Panc1 (cell line): ENCODE measurements at regions not wholly inside any gene's neighbourhood (a gene's known extent, or its start where the extent isn't known, plus 50 kb on each side); places are given as distances from the start of the nearest gene placed in this dataset.

Experiments used
- POLR2AphosphoS5 ChIP-seq: IDR thresholded peaks from 2 replicates; pipeline ENCODE4 v1.6.1; 2012; ENCODE audit warnings: mild to moderate bottlenecking, low read depth, low read length, moderate library complexity
- SIN3A ChIP-seq: IDR thresholded peaks from 2 replicates; pipeline ENCODE4 v1.6.1; 2012; ENCODE audit warnings: low read depth, mild to moderate bottlenecking, low read length, moderate library complexity, borderline replicate concordance; ENCODE audit not compliant: insufficient read depth
- TF ChIP-seq, protein P1 (sequence below): fragments of 450-650 bp; IDR thresholded peaks from 2 replicates; pipeline ENCODE4 v1.5.1; 2017; ENCODE audit warnings: mild to moderate bottlenecking
- TF ChIP-seq, protein P2 (sequence below), 2 experiments: IDR thresholded peaks; 2 replicates each; pipeline ENCODE4 v1.6.1; 2011 to 2012; ENCODE audit warnings: low read depth in 2 of 2, control low read depth in 1 of 2, low read length in 1 of 2, mild to moderate bottlenecking in 1 of 2, moderate library complexity in 1 of 2; ENCODE audit not compliant: insufficient read depth in 1 of 2

DNA sequence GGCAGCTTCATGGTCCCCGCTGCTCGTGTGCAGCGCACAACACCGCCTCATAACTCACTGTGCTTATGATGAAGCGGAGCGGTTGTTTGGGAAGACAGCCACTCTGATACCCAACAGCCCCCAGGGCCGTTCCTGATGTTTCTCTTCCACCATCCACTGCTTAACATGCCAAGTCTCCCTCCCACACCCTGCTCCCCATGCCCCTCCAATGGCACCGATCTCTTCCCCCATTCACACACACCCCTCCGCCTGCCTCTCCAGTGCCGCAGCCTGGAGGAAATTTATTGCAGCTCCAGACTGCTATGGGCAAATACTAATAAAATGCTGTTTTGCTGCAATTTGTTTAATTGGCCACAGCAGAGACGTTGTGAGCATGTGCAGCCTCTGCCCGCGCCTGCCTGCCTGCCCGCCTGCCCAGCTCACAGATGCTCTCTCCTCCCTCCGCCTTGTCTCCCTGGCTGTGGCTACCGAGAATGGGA is 80.3 kb upstream of the LHX1 start:
- TF ChIP-seq POLR2AphosphoS5 = no peak
- TF ChIP-seq, protein P1, sequence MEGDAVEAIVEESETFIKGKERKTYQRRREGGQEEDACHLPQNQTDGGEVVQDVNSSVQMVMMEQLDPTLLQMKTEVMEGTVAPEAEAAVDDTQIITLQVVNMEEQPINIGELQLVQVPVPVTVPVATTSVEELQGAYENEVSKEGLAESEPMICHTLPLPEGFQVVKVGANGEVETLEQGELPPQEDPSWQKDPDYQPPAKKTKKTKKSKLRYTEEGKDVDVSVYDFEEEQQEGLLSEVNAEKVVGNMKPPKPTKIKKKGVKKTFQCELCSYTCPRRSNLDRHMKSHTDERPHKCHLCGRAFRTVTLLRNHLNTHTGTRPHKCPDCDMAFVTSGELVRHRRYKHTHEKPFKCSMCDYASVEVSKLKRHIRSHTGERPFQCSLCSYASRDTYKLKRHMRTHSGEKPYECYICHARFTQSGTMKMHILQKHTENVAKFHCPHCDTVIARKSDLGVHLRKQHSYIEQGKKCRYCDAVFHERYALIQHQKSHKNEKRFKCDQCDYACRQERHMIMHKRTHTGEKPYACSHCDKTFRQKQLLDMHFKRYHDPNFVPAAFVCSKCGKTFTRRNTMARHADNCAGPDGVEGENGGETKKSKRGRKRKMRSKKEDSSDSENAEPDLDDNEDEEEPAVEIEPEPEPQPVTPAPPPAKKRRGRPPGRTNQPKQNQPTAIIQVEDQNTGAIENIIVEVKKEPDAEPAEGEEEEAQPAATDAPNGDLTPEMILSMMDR = no peak
- TF ChIP-seq, protein P2, sequence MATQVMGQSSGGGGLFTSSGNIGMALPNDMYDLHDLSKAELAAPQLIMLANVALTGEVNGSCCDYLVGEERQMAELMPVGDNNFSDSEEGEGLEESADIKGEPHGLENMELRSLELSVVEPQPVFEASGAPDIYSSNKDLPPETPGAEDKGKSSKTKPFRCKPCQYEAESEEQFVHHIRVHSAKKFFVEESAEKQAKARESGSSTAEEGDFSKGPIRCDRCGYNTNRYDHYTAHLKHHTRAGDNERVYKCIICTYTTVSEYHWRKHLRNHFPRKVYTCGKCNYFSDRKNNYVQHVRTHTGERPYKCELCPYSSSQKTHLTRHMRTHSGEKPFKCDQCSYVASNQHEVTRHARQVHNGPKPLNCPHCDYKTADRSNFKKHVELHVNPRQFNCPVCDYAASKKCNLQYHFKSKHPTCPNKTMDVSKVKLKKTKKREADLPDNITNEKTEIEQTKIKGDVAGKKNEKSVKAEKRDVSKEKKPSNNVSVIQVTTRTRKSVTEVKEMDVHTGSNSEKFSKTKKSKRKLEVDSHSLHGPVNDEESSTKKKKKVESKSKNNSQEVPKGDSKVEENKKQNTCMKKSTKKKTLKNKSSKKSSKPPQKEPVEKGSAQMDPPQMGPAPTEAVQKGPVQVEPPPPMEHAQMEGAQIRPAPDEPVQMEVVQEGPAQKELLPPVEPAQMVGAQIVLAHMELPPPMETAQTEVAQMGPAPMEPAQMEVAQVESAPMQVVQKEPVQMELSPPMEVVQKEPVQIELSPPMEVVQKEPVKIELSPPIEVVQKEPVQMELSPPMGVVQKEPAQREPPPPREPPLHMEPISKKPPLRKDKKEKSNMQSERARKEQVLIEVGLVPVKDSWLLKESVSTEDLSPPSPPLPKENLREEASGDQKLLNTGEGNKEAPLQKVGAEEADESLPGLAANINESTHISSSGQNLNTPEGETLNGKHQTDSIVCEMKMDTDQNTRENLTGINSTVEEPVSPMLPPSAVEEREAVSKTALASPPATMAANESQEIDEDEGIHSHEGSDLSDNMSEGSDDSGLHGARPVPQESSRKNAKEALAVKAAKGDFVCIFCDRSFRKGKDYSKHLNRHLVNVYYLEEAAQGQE (IDR thresholded peaks at IDR 0.05; ENCODE audit: insufficient read depth in 1 of 2, low read depth in 2 of 2, low read length in 1 of 2) = no peak
- TF ChIP-seq SIN3A = no peak
